SU-DHL-6 (cell line): ENCODE measurements at regions not wholly inside any gene's neighbourhood (a gene's known extent, or its start where the extent isn't known, plus 50 kb on each side); places are given as distances from the start of the nearest gene placed in this dataset.

Experiments used
- H2AFZ ChIP-seq: fragments of 200-600 bp; sonication (generic); 2 replicates; pipeline ENCODE4 v1.6.1; 2014; ENCODE audit warnings: low read depth, mild to moderate bottlenecking, moderate library complexity, mixed read lengths, antibody characterized with exemption, low read length; ENCODE audit not compliant: severe bottlenecking
- H3F3A ChIP-seq: fragments of 200-600 bp; shearing (Covaris generic); 2 replicates; pipeline ENCODE4 v1.6.0; 2016; ENCODE audit warnings: antibody characterized with exemption, mild to moderate bottlenecking; ENCODE audit not compliant: insufficient read depth
- H3K27ac ChIP-seq: fragments of 200-600 bp; sonication (generic); 2 replicates; pipeline ENCODE4 v1.5.1; 2016; ENCODE audit warnings: low read depth, mild to moderate bottlenecking, low read length, moderate library complexity, mixed read lengths
- H3K27me3 ChIP-seq: fragments of 200-600 bp; sonication (generic), shearing (Covaris generic); 2 replicates; pipeline ENCODE4 v1.6.0; 2014; ENCODE audit warnings: mild to moderate bottlenecking, low read length
- H3K36me3 ChIP-seq: fragments of 200-600 bp; sonication (generic); 2 replicates; pipeline ENCODE4 v1.6.1; 2014; ENCODE audit warnings: mild to moderate bottlenecking, low read length, mixed read lengths
- H3K4me2 ChIP-seq: fragments of 300-600, 200-600 bp; shearing (Covaris generic), sonication (generic); 2 replicates; pipeline ENCODE4 v1.6.0; 2014; ENCODE audit warnings: low read length, low read depth, mild to moderate bottlenecking; ENCODE audit not compliant: poor library complexity, severe bottlenecking
- H3K4me3 ChIP-seq: fragments of 200-600 bp; sonication (generic); 2 replicates; pipeline ENCODE4 v1.5.1; 2014; ENCODE audit warnings: antibody characterized with exemption, low read length, mild to moderate bottlenecking, mixed read lengths; ENCODE audit not compliant: insufficient read depth, poor library complexity, severe bottlenecking
- H3K79me2 ChIP-seq: fragments of 200-600 bp; sonication (generic); 2 replicates; pipeline ENCODE4 v1.6.1; 2014; ENCODE audit warnings: mild to moderate bottlenecking, low read length, moderate library complexity; ENCODE audit not compliant: insufficient read depth
- H3K9ac ChIP-seq: fragments of 200-600 bp; sonication (generic); 2 replicates; pipeline ENCODE4 v1.7.0; 2014; ENCODE audit warnings: mild to moderate bottlenecking, low read length
- H3K9me2 ChIP-seq: fragments of 200-600 bp; sonication (generic); replicated peaks from 2 replicates; pipeline ENCODE4 v1.6.1; 2014; ENCODE audit warnings: low read length; ENCODE audit not compliant: insufficient read depth
- H3K9me3 ChIP-seq: fragments of 200-600 bp; sonication (generic); 2 replicates; pipeline ENCODE4 v1.6.1; 2014; ENCODE audit warnings: low read length, mixed read lengths; ENCODE audit not compliant: insufficient read depth
- H4K20me1 ChIP-seq: fragments of 200-600 bp; sonication (generic); 2 replicates; pipeline ENCODE4 v1.6.1; 2014; ENCODE audit warnings: low read depth, mild to moderate bottlenecking, antibody characterized with exemption, low read length, moderate library complexity, mixed read lengths
- EZH2phosphoT487 ChIP-seq: fragments of 200-600 bp; sonication (generic), shearing (Covaris generic); conservative IDR thresholded peaks from 2 replicates; pipeline ENCODE4 v1.6.1; 2018; ENCODE audit warnings: mild to moderate bottlenecking, antibody characterized with exemption, low read length, moderate library complexity, mixed read lengths
- TF ChIP-seq, protein P1 (sequence below): fragments of 200-600 bp; sonication (generic); IDR thresholded peaks from one replicate; pipeline ENCODE4 v1.5.1; 2017; ENCODE audit warnings: antibody characterized with exemption, mild to moderate bottlenecking, low read length, moderate library complexity; ENCODE audit not compliant: insufficient read depth, poor library complexity, severe bottlenecking

DNA sequence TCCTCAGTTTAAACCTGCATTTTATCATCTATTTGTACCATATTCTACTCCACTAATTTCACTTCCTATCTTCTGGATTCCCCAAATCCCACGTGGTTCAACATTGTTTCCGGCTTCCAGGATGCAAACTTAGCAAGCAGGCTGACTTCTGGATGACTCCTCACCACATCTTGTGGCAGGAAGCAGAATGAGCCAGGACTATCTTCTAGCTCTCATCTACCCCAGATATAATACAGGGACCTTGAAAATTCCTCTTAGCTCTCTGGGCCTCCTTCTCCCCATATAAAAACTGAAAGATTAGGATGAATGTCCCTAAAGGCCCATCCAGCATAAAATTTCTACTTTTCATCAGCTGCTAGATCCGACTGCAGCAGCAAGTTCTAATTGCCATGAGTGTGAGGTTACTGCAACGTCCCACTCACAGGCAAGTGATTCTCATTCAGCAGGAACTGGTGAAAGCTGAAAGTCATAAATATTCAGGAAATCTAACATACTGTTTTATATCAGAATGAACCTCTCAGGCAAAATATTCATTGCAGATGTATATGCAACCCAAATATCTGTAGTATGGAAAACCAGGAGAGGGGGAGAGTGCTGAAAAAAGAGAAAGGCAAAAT, 93.4 kb downstream of the KCTD12 start:
- H3K79me2 ChIP-seq: no peaks in the 10 kb centered on the region
- H2AFZ ChIP-seq: no peak overlapping the region
- H3K27ac ChIP-seq: no peak overlapping the region
- no peak overlapping the region for H3K4me2 ChIP-seq
- no peaks in the 10 kb centered on the region for H3K9me3 ChIP-seq
- TF ChIP-seq, protein P1, sequence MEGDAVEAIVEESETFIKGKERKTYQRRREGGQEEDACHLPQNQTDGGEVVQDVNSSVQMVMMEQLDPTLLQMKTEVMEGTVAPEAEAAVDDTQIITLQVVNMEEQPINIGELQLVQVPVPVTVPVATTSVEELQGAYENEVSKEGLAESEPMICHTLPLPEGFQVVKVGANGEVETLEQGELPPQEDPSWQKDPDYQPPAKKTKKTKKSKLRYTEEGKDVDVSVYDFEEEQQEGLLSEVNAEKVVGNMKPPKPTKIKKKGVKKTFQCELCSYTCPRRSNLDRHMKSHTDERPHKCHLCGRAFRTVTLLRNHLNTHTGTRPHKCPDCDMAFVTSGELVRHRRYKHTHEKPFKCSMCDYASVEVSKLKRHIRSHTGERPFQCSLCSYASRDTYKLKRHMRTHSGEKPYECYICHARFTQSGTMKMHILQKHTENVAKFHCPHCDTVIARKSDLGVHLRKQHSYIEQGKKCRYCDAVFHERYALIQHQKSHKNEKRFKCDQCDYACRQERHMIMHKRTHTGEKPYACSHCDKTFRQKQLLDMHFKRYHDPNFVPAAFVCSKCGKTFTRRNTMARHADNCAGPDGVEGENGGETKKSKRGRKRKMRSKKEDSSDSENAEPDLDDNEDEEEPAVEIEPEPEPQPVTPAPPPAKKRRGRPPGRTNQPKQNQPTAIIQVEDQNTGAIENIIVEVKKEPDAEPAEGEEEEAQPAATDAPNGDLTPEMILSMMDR: no peak
- no peak for TF ChIP-seq EZH2phosphoT487
- H3F3A ChIP-seq: no peaks in the 10 kb centered on the region
- no peak overlapping the region for H3K9ac ChIP-seq
- no peak overlapping the region for H3K4me3 ChIP-seq
- H3K27me3 ChIP-seq: no peaks in the 10 kb centered on the region
- no peaks in the 10 kb centered on the region for H3K9me2 ChIP-seq
- H4K20me1 ChIP-seq: no peaks in the 10 kb centered on the region
- H3K36me3 ChIP-seq: no peaks in the 10 kb centered on the region

DNA sequence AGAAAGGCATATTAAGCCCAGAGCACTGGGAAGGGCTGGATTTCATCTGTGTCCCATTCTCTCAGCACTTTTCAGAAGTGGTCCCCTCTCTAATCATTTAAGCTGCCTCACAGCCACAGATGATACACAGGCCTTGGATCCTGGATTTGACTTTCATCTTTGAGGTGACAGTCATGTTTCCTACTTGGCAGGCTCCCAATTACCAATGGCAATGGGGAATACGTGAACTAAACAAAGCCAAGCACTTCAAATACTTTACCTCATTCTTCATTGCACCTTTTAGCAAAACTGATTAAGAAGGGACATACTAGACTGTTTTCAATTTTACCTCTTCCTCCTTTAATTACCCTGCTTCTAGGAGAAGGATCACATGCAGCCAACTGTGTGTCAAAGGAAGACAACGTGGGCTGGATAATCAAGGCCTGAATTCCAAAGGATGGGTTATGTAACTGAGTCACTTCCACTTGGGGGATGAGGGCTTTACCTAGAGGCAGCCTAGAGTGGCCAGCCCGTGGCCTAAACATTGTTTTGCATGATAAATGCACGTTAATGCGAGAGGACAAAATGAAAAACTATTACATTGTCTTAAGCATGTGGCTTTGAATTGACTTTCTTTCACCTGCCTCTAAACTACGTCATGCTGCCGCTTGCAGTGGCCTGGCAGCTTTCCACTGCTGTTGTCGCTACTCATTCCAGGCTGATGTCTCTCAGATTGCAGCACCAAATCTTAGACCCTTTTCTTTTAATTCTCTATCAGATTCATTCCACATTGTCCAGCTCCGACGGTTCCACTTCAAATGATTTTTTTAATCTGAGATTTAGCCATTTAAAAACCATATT, 95.0 kb downstream of the KCTD12 start:
- no peaks in the 10 kb centered on the region for H3K27me3 ChIP-seq
- H3K36me3 ChIP-seq: no peaks in the 10 kb centered on the region

DNA sequence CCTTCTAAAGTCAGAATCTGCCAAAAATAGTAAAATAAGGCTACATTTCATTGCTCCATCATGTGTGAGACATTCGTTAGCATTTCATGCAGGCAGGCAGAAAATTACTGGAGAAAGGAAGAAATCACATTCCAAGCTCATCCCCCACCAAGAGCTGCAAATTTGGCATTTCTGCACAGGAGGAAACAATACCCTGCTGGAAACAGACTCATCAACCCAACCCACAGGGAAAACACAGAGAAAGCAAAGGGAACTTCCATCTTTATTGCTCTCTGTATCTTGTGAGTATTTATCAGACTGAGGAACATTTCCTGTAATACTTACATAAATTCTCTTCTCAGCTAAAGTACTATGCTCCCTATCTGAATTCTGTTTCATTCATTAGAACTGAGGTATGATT, 95.7 kb downstream of the KCTD12 start:
- Histone ChIP-seq H3K36me3 (no peaks in the 10 kb centered on the region), H3K4me2 (no peak overlapping the region), H3K9me3 (no peaks in the 10 kb centered on the region), H3F3A (no peaks in the 10 kb centered on the region), H3K79me2 (no peaks in the 10 kb centered on the region), H3K4me3 (no peak overlapping the region), H2AFZ (no peak overlapping the region), H4K20me1 (no peaks in the 10 kb centered on the region), H3K27me3 (no peaks in the 10 kb centered on the region), H3K9me2 (no peaks in the 10 kb centered on the region), H3K27ac (no peak overlapping the region), H3K9ac (no peak overlapping the region)
- no peak for TF ChIP-seq EZH2phosphoT487
- TF ChIP-seq, protein P1: no peak

More for the DNA sequence above, 95.0 kb downstream of the KCTD12 start:
- no peak for TF ChIP-seq EZH2phosphoT487
- TF ChIP-seq, protein P1: no peak
- Histone ChIP-seq H3K9me2 (no peaks in the 10 kb centered on the region), H3K4me3 (no peak overlapping the region), H3K27ac (no peak overlapping the region), H3F3A (no peaks in the 10 kb centered on the region), H3K9ac (no peak overlapping the region), H2AFZ (no peak overlapping the region), H3K79me2 (no peaks in the 10 kb centered on the region), H4K20me1 (no peaks in the 10 kb centered on the region), H3K9me3 (no peaks in the 10 kb centered on the region), H3K4me2 (no peak overlapping the region)
